HG03520 (cell line): ENCODE measurements at regions not wholly inside any gene's neighbourhood (a gene's known extent, or its start where the extent isn't known, plus 50 kb on each side); places are given as distances from the start of the nearest gene placed in this dataset.

ENCODE experiments used
- ATAC-seq: cut with Tn5 transposase; IDR thresholded peaks from one replicate; pipeline ENCODE4 v1.9.1; 2021; ENCODE audit warnings: mild to moderate bottlenecking, moderate library complexity; ENCODE audit not compliant: unreplicated experiment

- ATAC-seq: no peak
Observed at GRCh38 chr10:6743291-6743849, 163.3 kb upstream of the PRKCQ start.

GRCh38 chr10:6741541-6741941 is 161.5 kb upstream of the PRKCQ start:
- no peak for ATAC-seq

DNA sequence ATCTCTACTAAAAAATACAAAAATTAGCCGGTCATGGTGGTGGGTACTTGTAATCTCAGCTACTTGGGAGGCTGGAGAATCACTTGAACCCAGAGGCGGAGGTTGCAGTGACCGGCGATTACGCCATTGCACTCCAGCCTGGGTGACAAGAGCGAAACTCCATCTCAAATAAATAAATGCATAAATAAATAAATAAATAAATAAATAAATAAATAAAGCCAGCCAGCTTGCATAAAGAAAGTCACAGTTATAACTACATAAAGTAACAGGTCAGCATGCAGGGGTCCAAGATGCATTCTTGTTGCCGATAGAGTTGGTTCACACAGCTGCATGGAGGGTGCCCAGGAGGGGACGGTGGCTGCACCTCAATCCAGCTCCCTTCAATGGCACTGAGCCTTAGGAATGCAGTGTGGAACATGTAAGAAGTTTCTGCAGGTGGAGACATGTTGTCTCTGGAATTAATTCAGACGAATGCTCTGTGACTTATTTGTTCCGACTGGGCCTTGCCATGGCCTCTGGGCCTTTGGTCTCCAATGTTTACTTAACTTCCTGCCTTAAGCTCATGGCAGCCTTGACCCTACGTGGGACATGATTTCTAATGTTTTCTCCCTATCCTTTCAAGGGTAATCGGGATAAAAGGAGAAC is 159.6 kb upstream of the PRKCQ start:
- no peak for ATAC-seq

DNA sequence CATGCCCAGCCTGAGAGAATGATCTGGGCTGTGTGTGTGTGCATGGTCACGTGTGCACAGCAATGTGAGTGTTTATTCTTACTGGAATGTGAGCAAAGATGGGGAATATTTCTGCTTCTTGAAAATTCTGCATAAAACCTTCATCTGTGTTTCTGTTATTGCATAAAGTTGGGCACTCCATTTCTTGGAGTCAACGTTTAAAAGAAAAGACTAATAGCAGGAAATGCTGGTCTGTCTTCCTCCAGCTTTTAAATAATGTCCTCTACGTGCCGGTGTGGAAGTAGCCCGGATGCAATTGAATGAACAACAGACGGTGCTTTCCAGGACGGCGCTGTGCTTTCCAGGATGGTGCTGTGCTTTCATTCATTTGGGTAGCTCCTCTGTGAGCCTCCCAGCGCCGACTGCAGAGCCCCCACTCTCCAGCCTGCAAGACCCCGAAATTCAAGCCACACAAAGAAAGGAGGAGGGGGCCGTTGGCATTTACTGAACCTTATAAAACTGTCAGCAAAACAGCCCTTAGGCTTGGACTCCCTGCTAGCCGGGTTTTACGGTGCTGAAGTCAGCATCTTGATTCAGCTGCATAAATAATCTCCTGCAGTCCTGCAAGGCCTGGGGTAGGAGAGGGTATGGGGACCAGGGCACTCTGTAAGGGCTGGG is 158.2 kb upstream of the PRKCQ start:
- ATAC-seq: no peak

GRCh38 chr10:6737758-6738111 is 157.7 kb upstream of the PRKCQ start:
- ATAC-seq: no peak

DNA sequence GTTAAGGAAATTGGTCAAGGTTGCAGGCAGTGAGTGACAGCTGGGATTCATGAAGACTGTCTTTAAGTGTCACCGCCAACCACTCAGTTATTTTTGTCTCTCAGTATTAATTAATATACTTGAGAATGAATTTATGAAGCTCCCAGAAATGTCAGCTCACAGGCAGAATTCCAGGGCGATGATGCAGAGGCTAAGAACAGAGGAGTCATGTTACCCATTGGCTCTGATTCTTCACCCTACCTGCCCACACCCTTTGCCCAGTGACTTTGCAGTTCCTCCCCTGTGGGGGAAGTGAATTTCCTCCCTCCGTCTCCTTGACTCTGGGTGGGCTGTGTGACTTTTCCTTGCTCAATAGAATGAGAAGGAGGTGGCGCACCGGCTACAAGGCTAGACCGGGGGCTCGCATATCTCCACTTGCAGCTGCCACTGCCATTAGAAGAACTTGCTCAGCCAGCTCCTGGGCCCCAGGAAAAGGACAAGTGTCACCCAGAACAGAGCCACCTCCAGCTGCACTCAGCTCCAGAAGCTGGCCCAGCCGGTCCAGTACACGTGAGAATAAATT is 157.1 kb upstream of the PRKCQ start:
- ATAC-seq: no peak

DNA sequence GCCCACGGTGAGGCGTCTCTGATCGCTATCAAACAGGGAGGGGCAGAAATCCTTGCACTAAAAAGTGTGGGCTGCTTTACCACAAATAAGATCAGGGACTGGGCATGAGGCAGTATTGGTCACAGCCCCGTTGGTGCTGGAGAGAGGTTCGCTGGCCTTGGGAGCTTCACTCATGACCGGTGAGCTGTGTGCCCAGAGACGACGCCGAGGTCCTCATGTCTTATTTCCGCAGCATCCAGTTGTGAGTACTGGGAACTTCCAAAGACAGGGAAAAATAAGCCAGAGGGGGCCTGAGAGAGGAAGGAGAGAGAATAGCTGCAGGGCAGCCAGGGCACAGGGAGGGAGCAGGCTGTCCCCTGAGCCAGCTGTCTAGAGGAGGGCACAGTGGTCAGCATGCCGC is 154.2 kb upstream of the PRKCQ start:
- no peak for ATAC-seq

- ATAC-seq: no peak
Observed at GRCh38 chr10:6729861-6730344, 149.8 kb upstream of the PRKCQ start.

DNA sequence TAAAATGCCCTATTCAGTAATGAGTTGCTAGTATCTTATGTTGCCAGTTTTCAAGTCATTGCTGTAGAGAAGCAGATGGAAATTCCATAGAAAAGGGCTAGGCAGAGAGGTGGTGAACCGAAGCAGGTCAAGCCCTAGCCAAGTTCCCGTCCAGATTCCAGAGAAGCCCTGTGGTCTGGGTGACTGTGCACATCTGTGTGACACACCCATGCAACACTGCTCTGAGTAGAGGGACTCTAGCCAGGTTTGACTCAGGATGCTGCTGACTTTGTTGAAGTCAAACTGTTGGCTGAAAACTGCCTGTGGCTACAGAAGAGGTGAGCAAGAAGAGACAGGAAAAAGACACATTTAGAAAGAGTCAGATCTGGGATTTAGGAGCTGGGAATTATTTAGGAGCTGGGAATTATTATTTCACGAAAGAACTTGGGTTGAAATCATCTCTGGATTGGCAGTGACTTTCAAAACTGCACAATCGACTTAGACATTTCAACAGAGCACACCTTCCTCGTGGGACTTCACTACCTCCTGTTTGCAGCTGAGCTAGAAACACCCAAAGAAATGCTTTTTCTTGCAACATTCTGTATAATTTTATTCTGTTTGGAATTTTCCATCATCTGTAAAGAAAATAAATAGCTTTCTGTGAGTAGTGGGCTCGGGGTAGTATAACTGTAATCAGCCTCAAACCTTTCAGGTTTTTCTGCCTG is 149.1 kb upstream of the PRKCQ start:
- ATAC-seq: no peak

- no peak for ATAC-seq
Observed at GRCh38 chr10:6726924-6727323, 146.8 kb upstream of the PRKCQ start.

DNA sequence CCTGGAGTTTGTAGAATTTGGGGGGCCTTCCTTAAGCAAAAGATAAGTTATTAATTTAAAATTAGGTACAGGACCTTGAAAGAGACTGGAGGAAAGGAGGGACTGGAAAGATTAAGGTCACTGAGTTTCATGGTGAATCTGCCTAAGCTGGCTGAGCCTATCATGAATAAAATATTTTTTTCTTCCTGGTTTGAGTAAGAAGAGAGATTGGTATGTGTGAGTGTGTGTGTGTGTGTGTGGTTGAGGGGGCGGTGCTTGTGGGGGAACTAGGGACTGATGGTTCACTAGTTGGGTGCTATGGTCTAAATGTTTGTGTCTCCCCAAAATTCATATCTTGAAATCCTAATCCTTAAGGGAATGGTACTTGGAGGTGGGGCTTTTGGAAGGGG is 142.5 kb upstream of the PRKCQ start:
- no peak for ATAC-seq

DNA sequence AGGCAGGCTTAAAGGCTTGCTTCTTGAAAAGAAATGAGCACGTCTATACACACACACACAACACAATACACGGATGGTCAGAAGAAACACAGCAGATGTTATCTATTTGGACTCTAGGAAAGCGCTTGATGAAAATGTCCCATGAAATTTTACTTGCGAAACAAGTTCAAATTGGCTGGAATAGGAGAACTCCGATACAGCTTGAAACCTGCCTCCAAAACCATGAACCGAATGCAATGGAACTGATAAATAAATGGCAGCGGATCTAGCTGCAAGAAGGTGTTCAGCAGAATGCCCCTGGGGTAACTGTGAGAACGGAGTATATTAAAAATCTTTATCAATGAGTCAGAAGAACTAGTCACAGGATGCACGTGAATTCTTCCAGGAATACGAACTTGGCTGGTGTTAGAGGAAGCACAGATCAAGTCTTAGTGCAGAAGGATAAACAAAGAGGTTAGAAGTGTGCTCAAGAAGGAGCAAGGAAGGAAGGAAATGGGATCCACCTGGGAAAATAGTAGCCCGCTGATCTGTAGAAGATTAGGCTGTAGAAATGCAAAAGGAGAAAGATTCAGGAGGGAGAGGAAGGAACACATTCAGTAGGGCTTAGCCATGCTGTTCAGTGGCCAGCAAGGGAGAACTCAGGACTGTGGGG is 142.0 kb upstream of the PRKCQ start:
- ATAC-seq: no peak

DNA sequence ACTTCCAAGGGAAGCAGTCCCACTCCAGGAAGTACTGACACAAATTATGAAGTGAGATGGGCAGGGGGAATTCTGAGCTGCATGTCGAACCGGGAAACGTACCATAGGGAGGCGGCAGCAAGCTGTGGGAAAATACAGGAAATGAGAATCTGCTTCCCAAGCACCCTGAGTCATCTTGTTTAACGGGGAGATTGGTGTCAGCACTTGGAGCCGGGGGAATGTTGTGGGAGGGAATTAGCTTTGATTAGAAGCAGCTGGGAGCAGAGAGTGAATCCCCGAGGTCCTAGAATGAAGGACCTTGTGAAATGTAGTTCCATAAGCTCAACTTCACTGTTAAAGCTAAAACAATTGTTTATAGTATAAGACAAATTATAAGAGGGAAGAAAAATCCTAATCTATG is 141.4 kb upstream of the PRKCQ start:
- no peak for ATAC-seq

DNA sequence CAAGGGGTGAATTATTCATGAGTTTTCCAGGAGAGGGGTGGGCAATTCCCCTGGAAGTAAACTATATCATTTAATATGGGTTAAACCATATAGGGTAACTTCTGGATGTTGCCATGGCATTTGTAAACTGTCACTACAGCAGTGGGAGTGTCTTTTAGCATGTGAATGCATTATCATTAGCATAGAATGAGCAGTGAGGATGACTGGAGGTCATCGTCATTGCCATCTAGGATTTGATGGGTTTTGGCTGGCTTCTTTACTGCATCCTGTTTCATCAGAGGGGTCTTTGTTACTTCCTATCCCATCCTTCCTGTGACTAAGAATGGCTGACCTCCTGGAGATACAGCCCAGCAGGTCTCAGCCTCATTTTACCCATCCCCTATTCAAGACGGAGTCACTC is 139.5 kb upstream of the PRKCQ start:
- ATAC-seq: no peak

DNA sequence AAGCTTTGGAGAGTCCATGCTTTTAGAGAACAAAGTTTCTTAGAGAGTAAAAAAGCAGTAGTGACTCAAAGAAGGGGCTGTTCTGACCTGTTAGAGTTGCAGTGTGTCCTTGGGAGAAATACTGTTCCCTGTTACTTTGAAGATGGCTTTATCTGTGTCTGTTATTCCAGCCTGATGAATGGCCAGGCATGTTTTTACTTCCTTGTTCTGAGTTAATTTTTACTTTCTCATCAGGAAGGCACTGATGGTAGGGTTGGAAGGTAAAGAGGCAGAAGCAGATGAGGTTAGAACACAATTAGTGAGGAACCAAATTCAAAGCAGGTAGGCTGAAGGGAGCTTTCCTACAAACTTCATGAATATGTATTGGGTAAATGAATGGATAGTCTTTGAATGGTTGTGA is 138.5 kb upstream of the PRKCQ start:
- no peak for ATAC-seq

- no peak for ATAC-seq
Observed at GRCh38 chr10:6716516-6716915, 136.4 kb upstream of the PRKCQ start.

DNA sequence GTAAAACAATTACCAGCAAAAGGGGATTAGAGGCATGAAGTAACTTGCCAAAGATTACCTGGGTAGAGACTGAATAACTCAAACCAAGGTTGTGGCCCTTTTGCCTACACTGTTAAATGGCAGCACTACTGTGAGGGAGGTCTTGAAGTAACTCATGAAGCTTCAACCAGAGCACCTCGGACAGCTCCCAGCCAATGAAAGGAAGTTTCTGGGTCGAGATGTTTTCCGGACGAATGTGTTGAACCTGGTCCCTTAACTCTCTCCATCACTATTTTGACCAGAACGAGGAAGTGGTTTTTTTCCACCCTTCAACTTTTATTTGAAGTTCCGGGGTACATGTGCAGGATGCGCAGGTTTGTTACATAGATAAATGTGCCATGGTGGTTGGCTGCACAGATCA is 133.6 kb upstream of the PRKCQ start:
- no peak for ATAC-seq

GRCh38 chr10:6713120-6713519 is 133.0 kb upstream of the PRKCQ start:
- no peak for ATAC-seq

DNA sequence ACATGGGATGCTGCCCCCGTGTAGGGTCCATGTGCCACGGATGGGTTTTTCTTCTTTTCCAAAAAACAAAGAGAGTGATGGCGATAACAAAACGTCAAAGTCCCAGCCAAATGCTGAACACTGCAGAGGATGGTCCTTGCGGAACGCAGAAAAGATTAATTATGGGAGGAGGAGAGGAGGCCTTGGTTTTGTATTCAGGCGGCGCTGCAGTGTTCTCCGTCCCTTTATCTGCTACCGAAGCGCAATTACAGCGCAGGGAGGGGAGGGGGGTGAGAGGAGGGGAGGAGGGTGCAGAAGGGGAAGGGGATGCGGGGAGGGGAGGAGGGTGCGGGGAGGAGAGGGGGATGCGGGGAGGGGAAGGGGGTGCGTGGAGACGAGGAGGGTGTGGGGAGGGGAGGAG is 131.8 kb upstream of the PRKCQ start:
- no peak for ATAC-seq

GRCh38 chr10:6711408-6711841 is 131.3 kb upstream of the PRKCQ start:
- ATAC-seq: no peak

DNA sequence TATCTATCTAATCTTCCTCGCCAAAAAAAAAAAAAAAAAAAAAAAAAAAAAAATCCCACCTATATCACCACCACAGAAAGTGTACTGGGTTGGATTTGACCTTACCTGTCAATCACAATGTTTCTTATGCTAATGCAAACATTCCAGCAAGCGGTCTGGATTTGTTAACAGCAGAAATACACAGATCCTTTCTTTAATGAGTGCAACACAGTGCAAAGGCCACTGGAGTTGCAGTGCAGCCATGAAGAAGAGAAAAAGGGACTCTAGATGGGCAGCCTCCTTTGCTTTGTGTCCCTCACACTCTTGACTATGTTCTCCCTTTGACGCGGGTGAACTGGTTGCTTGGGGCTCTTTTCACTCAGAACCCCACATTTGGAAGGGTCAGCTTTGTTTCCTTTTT is 127.3 kb upstream of the PRKCQ start:
- no peak for ATAC-seq
